ENCODE measurements at regions not wholly inside any gene's neighbourhood (a gene's known extent, or its start where the extent isn't known, plus 50 kb on each side); places are given as distances from the start of the nearest gene placed in this dataset.

- in situ Hi-C loops (cut with MboI; ENCODE audit: low sequenced_read_pairs), result no loop called here
Observed at GRCh38 chr6:9961646-9962045, 453.2 kb downstream of the TFAP2A start.

GRCh38 chr6:9957215-9957759, 457.6 kb downstream of the TFAP2A start:
- in situ Hi-C loops (cut with MboI; ENCODE audit: low sequenced_read_pairs), result no loop called here

GRCh38 chr6:9948678-9949077, 466.2 kb downstream of the TFAP2A start:
- in situ Hi-C loops (cut with MboI; ENCODE audit: low sequenced_read_pairs), result no loop called here

GRCh38 chr6:9943986-9944385, 470.9 kb downstream of the TFAP2A start:
- in situ Hi-C loops (cut with MboI; ENCODE audit: low sequenced_read_pairs), result no loop called here

- in situ Hi-C loops (cut with MboI; ENCODE audit: low sequenced_read_pairs), result no loop called here
Observed at GRCh38 chr6:9943026-9943425, 471.8 kb downstream of the TFAP2A start.

GRCh38 chr6:9942131-9942530, 472.7 kb downstream of the TFAP2A start:
- in situ Hi-C loops (cut with MboI; ENCODE audit: low sequenced_read_pairs), result no loop called here

DNA sequence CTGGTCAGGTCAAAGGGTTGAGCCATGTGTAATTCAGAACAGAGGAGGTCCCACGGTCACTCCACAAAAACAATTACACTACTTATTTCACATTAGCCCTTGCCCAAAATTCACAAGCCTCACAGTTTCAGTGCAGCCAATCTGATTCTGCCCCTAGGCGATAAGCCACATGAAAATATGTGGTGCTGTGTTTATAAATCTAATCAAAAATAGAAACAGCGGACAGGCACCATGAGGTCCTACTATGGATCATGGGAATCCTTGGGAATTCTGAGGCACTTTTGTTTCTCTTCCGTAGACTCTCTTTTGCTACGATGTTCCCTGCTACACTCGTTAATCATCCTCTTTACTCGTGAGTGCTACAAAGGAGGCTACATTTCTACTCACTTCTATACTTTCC, 476.1 kb downstream of the TFAP2A start:
- in situ Hi-C loops (cut with MboI; ENCODE audit: low sequenced_read_pairs), result no loop called here

DNA sequence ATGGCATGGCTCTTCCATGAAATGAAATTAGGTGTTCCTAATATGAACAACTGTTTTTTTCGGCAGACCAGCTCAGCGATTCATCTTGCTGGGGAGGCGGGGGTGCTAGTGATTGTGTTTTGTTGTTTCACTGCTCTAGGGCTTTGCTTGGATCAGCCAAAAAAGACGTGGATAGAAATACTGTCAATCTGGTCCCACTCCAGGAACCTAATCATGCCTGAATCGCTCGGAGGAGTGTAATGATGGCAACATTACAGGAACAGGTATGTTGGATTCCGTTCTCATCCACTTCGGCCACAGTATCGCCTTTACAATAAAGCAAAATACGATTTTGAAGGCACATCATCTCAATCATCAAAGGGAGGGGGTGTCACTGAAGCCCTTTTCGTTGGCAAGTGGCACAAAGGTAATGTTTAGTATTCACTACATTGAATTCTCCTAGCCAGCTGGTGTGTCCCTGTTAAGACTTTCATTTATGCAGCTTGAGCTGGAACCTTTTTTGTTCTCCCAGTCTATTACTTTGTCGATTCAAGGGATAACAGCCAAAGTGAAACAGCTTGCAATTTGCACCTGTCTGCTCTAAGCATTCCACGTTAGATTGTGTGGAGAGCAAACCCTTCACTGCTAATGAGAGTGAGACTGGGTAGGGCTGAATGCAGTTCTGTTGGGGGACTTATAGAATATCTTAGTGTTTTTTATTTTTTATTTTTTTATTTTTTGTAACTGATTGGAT, 477.7 kb downstream of the TFAP2A start:
- in situ Hi-C loops (cut with MboI; ENCODE audit: low sequenced_read_pairs), result no loop called here

GRCh38 chr6:9936551-9936950, 478.3 kb downstream of the TFAP2A start:
- in situ Hi-C loops (cut with MboI; ENCODE audit: low sequenced_read_pairs), result no loop called here

DNA sequence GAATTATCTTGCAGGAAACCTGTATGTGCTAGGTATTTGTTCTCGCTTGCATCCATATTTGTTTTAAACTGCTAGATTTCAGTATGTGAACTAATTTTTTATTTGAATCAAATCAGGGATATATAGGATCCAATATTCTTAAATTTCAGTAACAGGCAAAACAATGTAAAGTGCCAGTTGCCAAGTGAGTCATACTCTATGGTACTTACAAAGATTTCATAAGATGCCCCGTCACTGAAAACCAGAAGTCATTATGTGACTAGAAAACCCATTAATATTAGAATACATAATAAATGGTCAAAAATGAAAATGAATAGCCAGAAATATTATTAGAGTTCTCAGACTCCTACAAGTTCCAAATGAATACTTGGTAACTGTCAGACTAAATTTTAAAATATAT, 481.2 kb downstream of the TFAP2A start:
- in situ Hi-C loops (cut with MboI; ENCODE audit: low sequenced_read_pairs), result no loop called here

DNA sequence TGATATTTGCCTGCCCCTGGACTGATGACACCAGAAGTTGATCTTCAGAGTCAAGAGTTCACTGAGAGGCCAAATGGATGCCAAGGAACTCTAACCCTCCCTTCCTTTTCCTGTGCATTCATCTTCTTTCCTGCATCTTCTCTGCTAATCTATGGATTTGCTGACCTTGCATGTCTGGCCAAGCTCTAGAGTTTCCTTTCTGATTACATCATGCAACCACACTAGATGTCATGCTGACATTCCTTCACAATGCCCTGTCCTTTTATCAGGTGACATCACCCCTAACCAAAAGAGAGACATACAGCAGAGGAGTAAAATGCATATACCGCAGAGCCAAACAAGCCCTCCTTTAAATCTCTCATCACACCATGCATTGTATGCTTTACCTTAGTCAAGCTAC, 487.6 kb downstream of the TFAP2A start:
- in situ Hi-C loops (cut with MboI; ENCODE audit: low sequenced_read_pairs), result no loop called here

DNA sequence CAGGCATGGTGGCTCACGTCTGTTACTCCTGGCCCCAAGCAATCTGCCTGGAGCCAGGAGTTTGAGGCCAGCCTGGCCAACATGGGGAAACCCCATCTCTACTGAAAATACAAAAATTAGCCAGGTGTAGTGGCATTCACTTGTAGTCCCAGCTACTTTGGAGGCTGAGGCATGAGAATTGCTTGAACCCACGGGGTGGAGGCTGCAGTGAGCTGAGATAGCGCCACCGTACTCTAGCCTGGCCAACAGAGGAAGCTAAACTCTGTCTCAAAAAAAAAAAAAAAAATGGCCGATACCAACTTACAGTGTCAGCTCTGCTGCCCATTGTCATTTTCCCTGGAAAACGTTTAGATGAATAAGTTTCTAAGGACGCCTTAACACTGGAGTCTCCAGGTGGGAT, 489.9 kb downstream of the TFAP2A start:
- in situ Hi-C loops (cut with MboI; ENCODE audit: low sequenced_read_pairs), result no loop called here

DNA sequence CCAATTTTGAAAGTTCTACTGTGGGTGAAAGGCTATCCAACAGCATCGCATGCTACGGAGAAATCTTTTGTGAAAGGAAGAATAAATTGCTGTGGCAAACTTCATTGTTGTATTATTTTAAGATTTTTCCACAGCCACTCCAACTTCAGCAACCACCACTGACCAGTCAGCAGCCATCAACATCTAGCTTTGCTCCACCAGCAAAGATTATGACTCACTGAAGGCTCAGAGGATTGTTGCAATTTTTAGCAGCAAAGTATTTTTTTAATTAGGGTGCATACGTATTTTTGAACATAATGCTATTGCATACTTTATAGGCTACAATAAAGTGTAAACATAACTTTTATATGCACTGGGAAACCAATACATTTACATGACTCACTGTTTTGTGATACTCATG, 493.5 kb downstream of the TFAP2A start:
- in situ Hi-C loops (cut with MboI; ENCODE audit: low sequenced_read_pairs), result no loop called here

DNA sequence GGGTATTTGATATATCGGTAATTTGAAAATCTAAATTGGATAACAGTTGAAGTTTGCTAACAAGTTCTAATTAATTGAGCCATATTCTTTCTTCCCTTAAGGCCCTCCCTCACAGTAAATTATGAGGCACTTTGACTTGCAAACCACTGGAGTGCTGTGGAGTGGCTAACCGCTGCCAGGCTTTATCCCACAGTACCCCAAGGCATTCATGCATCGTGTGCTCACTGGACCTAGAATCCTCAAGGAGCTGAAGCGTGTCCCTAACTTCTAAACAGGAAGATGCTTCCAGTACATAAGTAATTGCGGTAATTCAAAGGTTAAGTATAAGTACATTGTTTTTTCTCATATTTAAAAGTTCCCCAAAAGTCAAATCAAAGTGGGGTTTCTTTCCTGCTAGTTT, 499.9 kb downstream of the TFAP2A start:
- in situ Hi-C loops (cut with MboI; ENCODE audit: low sequenced_read_pairs), result no loop called here

DNA sequence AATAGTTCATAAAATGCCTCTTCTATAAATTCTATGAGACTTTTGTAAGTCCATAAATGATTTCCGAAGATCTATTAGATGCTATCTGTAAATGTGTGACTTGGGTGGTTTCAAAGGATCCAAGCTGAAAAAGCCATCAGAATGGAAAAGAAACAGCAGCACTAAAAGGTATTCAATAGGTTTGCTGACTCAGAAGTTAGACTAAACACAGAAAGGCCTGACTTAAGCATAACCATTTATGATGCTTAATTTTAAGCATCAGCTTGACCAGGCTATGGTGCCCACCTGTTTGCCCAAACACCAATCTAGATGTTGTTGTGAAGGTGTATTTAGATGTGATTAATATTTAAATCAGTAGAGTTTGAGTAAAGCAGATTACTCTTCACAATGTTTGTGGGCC, 513.5 kb downstream of the TFAP2A start:
- in situ Hi-C loops (cut with MboI; ENCODE audit: low sequenced_read_pairs), result no loop called here

GRCh38 chr6:9896806-9897205, 518.1 kb downstream of the TFAP2A start:
- in situ Hi-C loops (cut with MboI; ENCODE audit: low sequenced_read_pairs), result no loop called here

GRCh38 chr6:9890893-9891292, 524.0 kb downstream of the TFAP2A start:
- in situ Hi-C loops (cut with MboI; ENCODE audit: low sequenced_read_pairs), result no loop called here

DNA sequence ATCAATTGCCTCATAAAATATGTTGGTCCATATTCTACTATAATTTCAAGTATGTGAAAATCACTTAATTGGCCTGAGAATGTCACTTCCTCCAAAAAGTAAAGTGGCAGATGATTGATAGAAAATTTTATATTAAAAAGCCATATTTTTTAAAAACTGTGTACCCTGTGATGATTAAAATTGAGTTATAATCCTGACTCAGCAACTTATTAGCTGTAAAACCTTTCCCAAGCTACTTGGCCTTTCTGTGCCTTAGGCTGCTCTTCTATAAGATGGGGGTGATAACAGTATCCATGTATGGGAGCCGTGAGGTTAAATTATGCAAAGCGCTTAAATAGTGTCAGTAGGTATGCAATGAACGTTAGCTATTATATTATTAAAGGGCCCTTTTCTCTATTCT, 524.4 kb downstream of the TFAP2A start:
- in situ Hi-C loops (cut with MboI; ENCODE audit: low sequenced_read_pairs), result no loop called here

DNA sequence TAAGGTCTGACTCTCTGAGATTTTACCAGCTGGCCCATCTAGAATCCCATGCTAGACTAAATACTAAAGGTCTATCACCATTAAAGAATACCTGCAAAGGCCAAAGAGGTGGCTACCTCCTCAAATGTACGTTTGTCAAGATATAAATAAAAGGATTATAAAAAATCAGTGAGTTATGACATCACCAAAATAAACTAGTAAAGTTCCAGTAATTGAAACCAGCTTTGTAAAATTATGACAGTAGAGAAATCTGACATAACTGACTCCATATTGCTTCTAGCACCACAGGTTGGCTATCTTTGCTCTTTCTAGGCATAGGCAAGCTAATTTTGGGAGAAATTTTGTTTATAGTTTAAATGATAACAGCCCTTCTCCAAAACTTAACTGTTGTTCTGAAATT, 536.3 kb downstream of the TFAP2A start:
- in situ Hi-C loops (cut with MboI; ENCODE audit: low sequenced_read_pairs), result no loop called here

- in situ Hi-C loops (cut with MboI; ENCODE audit: low sequenced_read_pairs), result no loop called here
Observed at GRCh38 chr6:9875605-9876353, 539.1 kb downstream of the TFAP2A start.

- in situ Hi-C loops (cut with MboI; ENCODE audit: low sequenced_read_pairs), result no loop called here
Observed at GRCh38 chr6:9862603-9863167, 552.2 kb downstream of the TFAP2A start.

Measured in HL-60/S4 treated with phorbol 12-myristate 13-acetate at 8.2 ng/mL for 4 days and 3 days (cell line).